ENCODE measurements at regions not wholly inside any gene's neighbourhood (a gene's known extent, or its start where the extent isn't known, plus 50 kb on each side); places are given as distances from the start of the nearest gene placed in this dataset.

DNA sequence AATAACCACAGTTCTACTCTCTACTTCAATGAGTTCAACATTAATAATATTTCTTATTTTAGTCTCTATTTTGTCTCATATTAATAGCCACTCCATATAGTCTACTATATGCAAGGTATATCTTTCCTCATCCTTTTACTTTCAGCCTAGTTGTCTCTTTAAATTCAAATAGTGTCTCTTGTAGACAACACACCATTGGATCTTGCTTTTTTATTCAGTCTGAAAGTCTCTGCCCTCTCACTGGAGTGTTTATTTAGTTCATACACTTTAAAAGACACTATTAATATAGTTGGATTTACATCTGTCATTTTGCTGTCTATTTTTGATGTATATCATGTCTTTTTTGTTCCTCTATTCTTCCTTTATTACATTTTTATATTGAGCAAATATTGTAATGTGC, 103.5 kb downstream of the RFPL4B start:
- H3K27me3 Mint-ChIP-seq (ENCODE audit: unreplicated experiment), result no peaks in the 10 kb centered on the region
- TF ChIP-seq, protein P1, sequence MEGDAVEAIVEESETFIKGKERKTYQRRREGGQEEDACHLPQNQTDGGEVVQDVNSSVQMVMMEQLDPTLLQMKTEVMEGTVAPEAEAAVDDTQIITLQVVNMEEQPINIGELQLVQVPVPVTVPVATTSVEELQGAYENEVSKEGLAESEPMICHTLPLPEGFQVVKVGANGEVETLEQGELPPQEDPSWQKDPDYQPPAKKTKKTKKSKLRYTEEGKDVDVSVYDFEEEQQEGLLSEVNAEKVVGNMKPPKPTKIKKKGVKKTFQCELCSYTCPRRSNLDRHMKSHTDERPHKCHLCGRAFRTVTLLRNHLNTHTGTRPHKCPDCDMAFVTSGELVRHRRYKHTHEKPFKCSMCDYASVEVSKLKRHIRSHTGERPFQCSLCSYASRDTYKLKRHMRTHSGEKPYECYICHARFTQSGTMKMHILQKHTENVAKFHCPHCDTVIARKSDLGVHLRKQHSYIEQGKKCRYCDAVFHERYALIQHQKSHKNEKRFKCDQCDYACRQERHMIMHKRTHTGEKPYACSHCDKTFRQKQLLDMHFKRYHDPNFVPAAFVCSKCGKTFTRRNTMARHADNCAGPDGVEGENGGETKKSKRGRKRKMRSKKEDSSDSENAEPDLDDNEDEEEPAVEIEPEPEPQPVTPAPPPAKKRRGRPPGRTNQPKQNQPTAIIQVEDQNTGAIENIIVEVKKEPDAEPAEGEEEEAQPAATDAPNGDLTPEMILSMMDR (IDR thresholded peaks at IDR 0.05), result no peak
- no peak for DNase-seq (ENCODE audit: extremely low spot score, unreplicated experiment)
- peaks cover 19% of the 10 kb centered on the region for H3K9me3 Mint-ChIP-seq (ENCODE audit: unreplicated experiment)
- H3K36me3 Mint-ChIP-seq (ENCODE audit: unreplicated experiment), result peaks cover 15% of the 10 kb centered on the region
- no peak overlapping the region for H3K4me3 Mint-ChIP-seq (ENCODE audit: unreplicated experiment)
- H3K27ac Mint-ChIP-seq (ENCODE audit: unreplicated experiment), result no peak overlapping the region
- no peaks in the 10 kb centered on the region for H3K4me1 Mint-ChIP-seq (ENCODE audit: unreplicated experiment)

DNA sequence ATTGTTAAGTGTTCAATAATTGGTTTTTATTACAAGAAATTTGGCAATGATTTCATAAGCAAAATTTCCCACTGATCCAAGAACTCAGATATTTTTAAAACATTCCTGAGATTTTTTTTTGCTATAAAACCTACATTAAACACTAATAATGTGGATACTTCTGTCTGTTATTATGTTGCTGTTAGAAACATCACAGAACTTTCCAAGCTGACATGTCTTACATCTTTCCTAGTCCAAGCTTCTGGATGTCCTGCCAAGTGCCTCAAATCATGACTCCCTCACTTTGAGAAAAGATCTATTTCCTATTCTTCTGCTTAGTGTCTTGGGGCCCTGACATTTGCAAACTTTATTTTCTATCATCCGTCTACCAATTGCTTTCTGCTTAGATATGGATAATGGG, 110.8 kb downstream of the RFPL4B start:
- Mint-ChIP-seq H3K4me1 (ENCODE audit: unreplicated experiment) (peaks cover 35% of the 10 kb centered on the region), H3K27me3 (ENCODE audit: unreplicated experiment) (no peaks in the 10 kb centered on the region), H3K4me3 (ENCODE audit: unreplicated experiment) (no peak overlapping the region), H3K36me3 (ENCODE audit: unreplicated experiment) (peaks cover 2% of the 10 kb centered on the region), H3K9me3 (ENCODE audit: unreplicated experiment) (peaks cover 10% of the 10 kb centered on the region), H3K27ac (ENCODE audit: unreplicated experiment) (no peak overlapping the region)
- DNase-seq (ENCODE audit: extremely low spot score, unreplicated experiment), result no peak
- TF ChIP-seq, protein P1 (IDR thresholded peaks at IDR 0.05), result no peak

DNA sequence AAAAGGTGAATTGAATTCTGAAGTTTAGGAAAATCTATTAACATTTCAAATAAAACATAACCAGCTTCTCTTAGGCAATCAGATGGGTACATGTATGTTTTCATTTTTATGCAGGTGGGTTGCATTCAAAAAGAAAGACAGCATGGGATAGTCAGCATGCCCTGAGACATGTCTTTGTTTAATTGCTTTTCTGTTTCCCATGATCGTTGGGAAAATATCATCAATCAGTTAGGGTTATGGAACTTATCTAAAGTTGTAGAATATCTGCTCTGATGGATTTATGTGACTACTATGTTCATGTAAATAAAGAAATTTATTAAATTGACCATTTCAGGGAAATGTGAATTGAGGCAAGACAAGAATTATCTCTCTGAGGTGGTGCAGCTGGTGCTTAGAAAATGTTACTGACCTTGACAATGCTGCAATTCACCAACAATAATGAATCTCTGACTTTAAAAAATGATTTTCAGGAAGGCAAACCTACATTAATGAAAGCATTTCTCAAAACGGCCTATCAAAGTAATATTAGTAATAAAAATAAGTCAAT, 112.7 kb downstream of the RFPL4B start:
- DNase-seq (ENCODE audit: extremely low spot score, unreplicated experiment), result no peak

DNA sequence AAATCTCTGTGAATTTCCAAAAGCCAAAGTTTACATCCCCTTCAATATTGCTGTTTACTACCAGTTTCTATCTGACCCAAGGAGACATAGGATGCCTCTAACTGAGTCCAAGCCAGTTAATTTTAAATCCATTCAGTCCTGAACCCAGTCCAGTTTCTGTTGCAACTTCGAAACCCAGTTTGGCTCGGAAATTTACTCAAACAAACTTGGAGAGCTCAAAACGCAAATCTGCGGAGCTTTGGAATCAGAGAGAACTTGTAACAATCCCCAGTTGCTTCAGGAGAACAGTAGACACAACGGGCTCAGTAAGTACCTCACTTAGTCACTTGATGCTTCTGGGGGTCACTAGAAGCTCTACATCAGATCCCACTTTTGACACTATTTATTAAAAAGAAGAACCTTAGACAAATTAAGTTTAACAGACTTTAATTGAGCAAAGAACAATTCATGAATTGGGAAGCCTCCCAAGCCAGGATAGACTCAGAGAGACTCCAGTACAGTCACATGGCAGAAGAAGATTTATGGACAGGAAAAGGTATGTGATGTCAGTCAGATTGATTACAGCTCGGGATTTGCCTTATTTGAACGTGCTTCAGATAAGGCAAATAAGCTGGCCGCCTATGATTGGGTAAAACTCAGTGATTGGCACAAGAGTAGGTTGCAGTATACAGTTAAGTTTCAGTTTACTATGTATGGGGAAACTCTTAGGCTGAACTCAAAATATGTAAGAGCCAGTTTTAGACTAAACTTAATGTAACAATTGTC, 118.0 kb downstream of the RFPL4B start:
- no peak overlapping the region for H3K4me3 Mint-ChIP-seq (ENCODE audit: unreplicated experiment)
- peaks cover 3% of the 10 kb centered on the region for H3K9me3 Mint-ChIP-seq (ENCODE audit: unreplicated experiment)
- TF ChIP-seq, protein P1 (IDR thresholded peaks at IDR 0.05), result no peak
- H3K27me3 Mint-ChIP-seq (ENCODE audit: unreplicated experiment), result no peaks in the 10 kb centered on the region
- peaks cover 46% of the 10 kb centered on the region for H3K4me1 Mint-ChIP-seq (ENCODE audit: unreplicated experiment)
- peaks cover 4% of the 10 kb centered on the region for H3K36me3 Mint-ChIP-seq (ENCODE audit: unreplicated experiment)
- no peak for DNase-seq (ENCODE audit: extremely low spot score, unreplicated experiment)
- H3K27ac Mint-ChIP-seq (ENCODE audit: unreplicated experiment), result no peak overlapping the region

More for the DNA sequence above, 112.7 kb downstream of the RFPL4B start:
- Mint-ChIP-seq H3K9me3 (ENCODE audit: unreplicated experiment) (peaks cover 10% of the 10 kb centered on the region), H3K4me1 (ENCODE audit: unreplicated experiment) (peaks cover 35% of the 10 kb centered on the region), H3K27ac (ENCODE audit: unreplicated experiment) (no peak overlapping the region), H3K27me3 (ENCODE audit: unreplicated experiment) (no peaks in the 10 kb centered on the region), H3K36me3 (ENCODE audit: unreplicated experiment) (peaks cover 2% of the 10 kb centered on the region), H3K4me3 (ENCODE audit: unreplicated experiment) (no peak overlapping the region)
- TF ChIP-seq, protein P1 (IDR thresholded peaks at IDR 0.05), result no peak

DNA sequence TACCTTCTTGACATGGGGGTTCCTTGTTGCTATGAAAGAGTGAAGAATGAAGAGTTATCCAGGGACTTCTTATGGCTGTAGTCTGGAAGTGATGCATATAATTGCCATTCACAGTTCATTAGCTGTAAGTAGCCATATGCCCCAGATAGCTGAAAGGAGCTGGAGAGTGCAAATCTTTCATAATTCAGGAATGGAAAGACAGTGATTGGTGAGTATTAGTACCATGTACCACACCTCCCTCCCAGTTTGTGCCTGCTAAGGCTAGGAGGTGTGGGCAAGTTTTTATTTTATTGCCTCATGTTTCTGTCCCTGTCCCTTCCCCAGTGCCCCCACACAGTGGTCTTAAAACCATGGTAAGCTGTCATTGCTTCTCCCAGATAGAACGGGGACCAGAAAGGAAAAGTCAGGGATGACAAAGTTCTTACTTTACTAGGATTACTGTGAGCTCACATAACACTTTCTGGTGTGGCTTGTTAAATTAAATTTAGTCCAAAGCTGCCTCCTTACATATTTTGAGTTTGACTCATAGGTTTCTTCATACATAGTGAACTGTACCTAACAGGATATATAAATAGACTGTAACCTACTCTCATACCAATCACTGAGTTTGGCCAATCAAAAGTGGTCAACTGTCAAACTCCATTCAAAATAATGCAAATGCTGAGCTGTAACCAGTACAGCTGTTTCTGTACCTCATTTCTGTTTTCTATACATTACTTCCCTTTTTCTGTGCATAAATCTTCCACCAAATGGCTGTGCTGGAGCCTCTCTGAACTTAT, 119.4 kb downstream of the RFPL4B start:
- DNase-seq (ENCODE audit: extremely low spot score, unreplicated experiment), result no peak
- peaks cover 3% of the 10 kb centered on the region for H3K9me3 Mint-ChIP-seq (ENCODE audit: unreplicated experiment)
- H3K4me1 Mint-ChIP-seq (ENCODE audit: unreplicated experiment), result peaks cover 37% of the 10 kb centered on the region
- TF ChIP-seq, protein P1 (IDR thresholded peaks at IDR 0.05), result no peak
- peak overlapping the region; percentile 52 for H3K27ac Mint-ChIP-seq (ENCODE audit: unreplicated experiment)
- H3K27me3 Mint-ChIP-seq (ENCODE audit: unreplicated experiment), result no peaks in the 10 kb centered on the region
- H3K36me3 Mint-ChIP-seq (ENCODE audit: unreplicated experiment), result peaks cover 4% of the 10 kb centered on the region
- H3K4me3 Mint-ChIP-seq (ENCODE audit: unreplicated experiment), result no peak overlapping the region

Measured in osteocyte (in vitro differentiated cells).